Nephron (organoid): ENCODE measurements at regions not wholly inside any gene's neighbourhood (a gene's known extent, or its start where the extent isn't known, plus 50 kb on each side); places are given as distances from the start of the nearest gene placed in this dataset.

Source experiments
- H3K27ac Mint-ChIP-seq, 3 experiments: 2 replicates each; pipeline ENCODE4 v1.8.0; 2020; ENCODE audit warnings: mixed read lengths in 3 of 3, mild to moderate bottlenecking in 2 of 3, moderate library complexity in 1 of 3
- H3K27me3 Mint-ChIP-seq: 2 replicates; pipeline ENCODE4 v1.8.0; 2021; ENCODE audit warnings: low read depth, mild to moderate bottlenecking, moderate library complexity, mixed read lengths
- H3K36me3 Mint-ChIP-seq: 2 replicates; pipeline ENCODE4 v1.8.0; 2020; ENCODE audit warnings: low read depth, mixed read lengths
- H3K4me1 Mint-ChIP-seq: 2 replicates; pipeline ENCODE4 v1.8.0; 2020; ENCODE audit warnings: mixed read lengths
- H3K4me3 Mint-ChIP-seq, 3 experiments: 2 replicates each; pipeline ENCODE4 v1.8.0; 2020; ENCODE audit warnings: mild to moderate bottlenecking in 3 of 3, mixed read lengths in 3 of 3, moderate library complexity in 2 of 3
- H3K9me3 Mint-ChIP-seq: 2 replicates; pipeline ENCODE4 v1.8.0; 2020; ENCODE audit warnings: mixed read lengths
- TF ChIP-seq, protein P1 (sequence below), 3 experiments: fragments of 200-600 bp; sonication (generic); IDR thresholded peaks; one replicate each; pipeline ENCODE4 v1.5.0; 2021; ENCODE audit warnings: antibody characterized with exemption in 3 of 3; ENCODE audit not compliant: unreplicated experiment in 3 of 3

GRCh38 chr10:62900829-62901571, 84.8 kb upstream of the EGR2 start:
- Mint-ChIP-seq H3K9me3 (peaks cover 9% of the 10 kb centered on the region), H3K4me1 (no peaks in the 10 kb centered on the region), H3K27ac (no peak overlapping the region), H3K27me3 (peaks cover 7% of the 10 kb centered on the region), H3K36me3 (no peaks in the 10 kb centered on the region), H3K4me3 (no peak overlapping the region)
- TF ChIP-seq, protein P1, sequence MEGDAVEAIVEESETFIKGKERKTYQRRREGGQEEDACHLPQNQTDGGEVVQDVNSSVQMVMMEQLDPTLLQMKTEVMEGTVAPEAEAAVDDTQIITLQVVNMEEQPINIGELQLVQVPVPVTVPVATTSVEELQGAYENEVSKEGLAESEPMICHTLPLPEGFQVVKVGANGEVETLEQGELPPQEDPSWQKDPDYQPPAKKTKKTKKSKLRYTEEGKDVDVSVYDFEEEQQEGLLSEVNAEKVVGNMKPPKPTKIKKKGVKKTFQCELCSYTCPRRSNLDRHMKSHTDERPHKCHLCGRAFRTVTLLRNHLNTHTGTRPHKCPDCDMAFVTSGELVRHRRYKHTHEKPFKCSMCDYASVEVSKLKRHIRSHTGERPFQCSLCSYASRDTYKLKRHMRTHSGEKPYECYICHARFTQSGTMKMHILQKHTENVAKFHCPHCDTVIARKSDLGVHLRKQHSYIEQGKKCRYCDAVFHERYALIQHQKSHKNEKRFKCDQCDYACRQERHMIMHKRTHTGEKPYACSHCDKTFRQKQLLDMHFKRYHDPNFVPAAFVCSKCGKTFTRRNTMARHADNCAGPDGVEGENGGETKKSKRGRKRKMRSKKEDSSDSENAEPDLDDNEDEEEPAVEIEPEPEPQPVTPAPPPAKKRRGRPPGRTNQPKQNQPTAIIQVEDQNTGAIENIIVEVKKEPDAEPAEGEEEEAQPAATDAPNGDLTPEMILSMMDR (IDR thresholded peaks at IDR 0.05; ENCODE audit: unreplicated experiment in 3 of 3), result no peak

GRCh38 chr10:62899311-62899710, 83.1 kb upstream of the EGR2 start:
- no peaks in the 10 kb centered on the region for H3K36me3 Mint-ChIP-seq

DNA sequence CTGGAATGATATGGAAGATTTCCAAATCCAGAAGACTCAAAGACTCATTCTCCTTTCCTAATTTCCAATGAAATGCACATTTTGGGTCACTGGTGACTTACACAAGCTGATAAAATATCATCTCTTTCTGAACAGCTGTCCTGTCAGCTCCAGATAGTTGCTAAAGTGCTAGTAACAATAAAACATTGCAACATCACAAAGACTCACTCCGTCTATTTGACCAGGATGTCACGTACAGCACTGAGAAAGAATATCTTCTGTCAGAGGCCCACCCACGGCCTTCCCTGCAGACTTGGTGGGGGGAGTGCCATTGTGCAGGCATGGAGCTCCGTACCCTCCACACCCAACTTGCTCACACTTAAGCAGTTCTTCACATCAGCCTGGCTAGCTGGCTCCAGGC, 78.9 kb upstream of the EGR2 start:
- Mint-ChIP-seq H3K4me3 (no peak overlapping the region), H3K4me1 (no peaks in the 10 kb centered on the region), H3K9me3 (no peaks in the 10 kb centered on the region), H3K36me3 (no peaks in the 10 kb centered on the region), H3K27me3 (peaks cover 3% of the 10 kb centered on the region), H3K27ac (peak overlapping the region in 1 of 3 experiments; percentile 61)
- TF ChIP-seq, protein P1 (IDR thresholded peaks at IDR 0.05; ENCODE audit: unreplicated experiment in 3 of 3), result no peak

More at GRCh38 chr10:62899311-62899710, 83.1 kb upstream of the EGR2 start:
- peak overlapping the region in 1 of 3 experiments; percentile 45 for H3K27ac Mint-ChIP-seq
- H3K9me3 Mint-ChIP-seq, result peaks cover 9% of the 10 kb centered on the region
- peaks cover 3% of the 10 kb centered on the region for H3K27me3 Mint-ChIP-seq
- no peaks in the 10 kb centered on the region for H3K4me1 Mint-ChIP-seq
- TF ChIP-seq, protein P1 (IDR thresholded peaks at IDR 0.05; ENCODE audit: unreplicated experiment in 3 of 3), result no peak
- no peak overlapping the region for H3K4me3 Mint-ChIP-seq

DNA sequence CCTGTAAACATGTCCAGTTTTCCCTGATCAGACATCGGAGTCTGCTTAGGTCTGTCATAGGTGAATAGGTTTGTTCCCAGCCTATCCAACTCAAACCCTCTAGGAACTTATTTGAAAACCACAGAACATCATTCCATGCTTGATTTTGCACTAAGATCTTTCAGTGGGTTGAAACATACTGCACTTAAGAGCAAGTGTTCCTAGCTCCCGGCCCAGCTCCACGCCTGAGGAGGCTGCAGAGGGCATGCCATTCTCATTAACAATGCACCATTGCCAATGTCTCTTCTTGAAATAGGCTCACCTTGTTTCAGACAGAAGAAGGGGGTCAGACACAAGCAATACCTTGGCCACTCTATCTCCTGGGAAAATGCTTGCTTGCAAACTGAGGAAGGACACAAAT, 78.0 kb upstream of the EGR2 start:
- Mint-ChIP-seq H3K4me1 (no peaks in the 10 kb centered on the region), H3K36me3 (no peaks in the 10 kb centered on the region), H3K27me3 (peaks cover 3% of the 10 kb centered on the region), H3K4me3 (no peak overlapping the region), H3K9me3 (no peaks in the 10 kb centered on the region), H3K27ac (no peak overlapping the region)
- TF ChIP-seq, protein P1 (IDR thresholded peaks at IDR 0.05; ENCODE audit: unreplicated experiment in 3 of 3), result no peak

DNA sequence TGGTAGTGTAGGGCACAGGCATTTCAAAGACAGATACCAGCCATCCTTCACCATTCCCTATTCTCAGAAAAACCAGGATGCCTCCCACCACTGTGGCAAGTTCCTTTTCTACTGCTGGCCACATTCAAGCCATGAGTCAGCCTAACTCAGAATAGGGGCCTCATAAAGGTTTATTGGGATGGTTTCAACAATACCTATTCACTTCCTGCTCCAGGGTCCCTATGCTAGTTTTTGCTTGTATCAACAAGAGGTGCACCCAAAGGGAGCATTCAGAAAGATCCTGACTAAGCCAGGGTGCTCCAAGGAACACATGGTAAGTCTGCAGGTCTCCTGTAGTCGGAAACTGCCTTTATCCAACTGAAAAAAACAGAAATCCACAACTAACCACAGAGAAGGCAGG, 76.9 kb upstream of the EGR2 start:
- H3K4me3 Mint-ChIP-seq, result no peak overlapping the region
- TF ChIP-seq, protein P1 (IDR thresholded peaks at IDR 0.05; ENCODE audit: unreplicated experiment in 3 of 3), result no peak
- H3K9me3 Mint-ChIP-seq, result no peaks in the 10 kb centered on the region
- no peaks in the 10 kb centered on the region for H3K4me1 Mint-ChIP-seq
- no peak overlapping the region for H3K27ac Mint-ChIP-seq
- H3K36me3 Mint-ChIP-seq, result no peaks in the 10 kb centered on the region
- no peaks in the 10 kb centered on the region for H3K27me3 Mint-ChIP-seq

DNA sequence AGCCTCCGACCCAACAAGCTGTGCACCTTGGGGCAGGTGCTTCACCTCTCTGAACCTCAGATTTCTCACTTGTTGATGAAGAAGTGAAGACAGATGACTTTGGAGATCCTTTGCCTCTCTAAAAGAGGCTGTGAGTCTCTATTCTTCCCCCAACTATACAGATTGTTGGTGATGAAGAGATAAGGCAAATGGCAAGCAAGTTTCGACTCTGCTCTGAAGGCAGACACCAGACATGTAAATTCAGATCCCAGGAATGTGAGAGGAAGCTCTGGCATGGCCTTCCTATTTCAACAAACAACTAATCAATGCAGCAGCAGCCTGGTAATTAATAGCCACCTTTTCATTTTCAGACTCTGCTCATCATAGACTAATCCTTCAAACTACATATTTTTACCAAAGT, 74.2 kb upstream of the EGR2 start:
- Mint-ChIP-seq H3K36me3 (no peaks in the 10 kb centered on the region), H3K27ac (no peak overlapping the region), H3K4me3 (no peak overlapping the region), H3K27me3 (peaks cover 6% of the 10 kb centered on the region), H3K4me1 (no peaks in the 10 kb centered on the region), H3K9me3 (no peaks in the 10 kb centered on the region)
- TF ChIP-seq, protein P1 (IDR thresholded peaks at IDR 0.05; ENCODE audit: unreplicated experiment in 3 of 3), result no peak
